Lower lobe of right lung (tissue), 2 donors: ENCODE measurements at regions not wholly inside any gene's neighbourhood (a gene's known extent, or its start where the extent isn't known, plus 50 kb on each side); places are given as distances from the start of the nearest gene placed in this dataset.

Experiments used
- ATAC-seq, 2 donors: fragments of 200-7000 bp; cut with Tn5 transposase; one replicate each; pipeline ENCODE4 v1.9.1; 2020 to 2022; ENCODE audit warnings: mild to moderate bottlenecking in 2 of 2, moderate library complexity in 2 of 2
- DNase-seq: peaks from one replicate; pipeline ENCODE4 v3.0.0-alpha.2; 2020
- H3K27ac ChIP-seq: fragments of 200-600 bp; one replicate; pipeline ENCODE4 v1.8.0; 2022
- H3K27me3 ChIP-seq: fragments of 200-600 bp; one replicate; pipeline ENCODE4 v1.8.0; 2022; ENCODE audit warnings: low read depth
- H3K36me3 ChIP-seq: fragments of 200-600 bp; one replicate; pipeline ENCODE4 v1.8.0; 2022; ENCODE audit warnings: mild to moderate bottlenecking
- H3K4me1 ChIP-seq: fragments of 200-600 bp; one replicate; pipeline ENCODE4 v1.8.0; 2022
- H3K4me3 ChIP-seq: fragments of 200-600 bp; one replicate; pipeline ENCODE4 v1.8.0; 2022; ENCODE audit warnings: mild to moderate bottlenecking
- H3K9me3 ChIP-seq: fragments of 200-600 bp; one replicate; pipeline ENCODE4 v1.8.0; 2022
- intact Hi-C: fragments of 100-400 bp; cut with DNase I; formaldehyde crosslinking; loops from one replicate; pipeline ENCODE4 v1.11.0; 2022
- TF ChIP-seq, protein P1 (sequence below): fragments of 200-600 bp; IDR thresholded peaks from one replicate; pipeline ENCODE4 v1.8.0; 2022; ENCODE audit warnings: antibody characterized with exemption, mild to moderate bottlenecking
- donor health status: DM: no; HTN: yes; CAD: no; lungs with severe emphysema.

DNA sequence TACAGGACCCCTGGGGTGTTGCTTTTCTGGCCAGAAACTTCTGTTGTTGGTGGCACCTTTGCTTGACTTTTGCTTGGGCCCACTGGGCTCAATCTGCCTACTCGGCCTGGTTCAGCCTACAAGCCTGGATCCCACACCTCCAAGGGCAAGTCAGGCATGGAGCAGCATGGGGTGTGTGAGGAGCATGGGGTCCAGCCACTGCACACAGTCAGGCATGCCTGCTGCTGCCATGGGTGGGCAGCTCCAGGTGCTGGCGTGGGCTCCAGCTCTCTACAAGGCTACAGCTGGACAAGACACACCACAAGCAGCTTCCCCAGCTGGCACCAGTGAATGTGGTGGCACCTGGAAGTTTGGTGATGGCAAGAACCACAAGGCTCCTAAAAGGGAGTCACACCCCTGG lies 1683.1 kb upstream of the ADGRL3 start:
- peak; percentile 21 for DNase-seq
- TF ChIP-seq, protein P1, sequence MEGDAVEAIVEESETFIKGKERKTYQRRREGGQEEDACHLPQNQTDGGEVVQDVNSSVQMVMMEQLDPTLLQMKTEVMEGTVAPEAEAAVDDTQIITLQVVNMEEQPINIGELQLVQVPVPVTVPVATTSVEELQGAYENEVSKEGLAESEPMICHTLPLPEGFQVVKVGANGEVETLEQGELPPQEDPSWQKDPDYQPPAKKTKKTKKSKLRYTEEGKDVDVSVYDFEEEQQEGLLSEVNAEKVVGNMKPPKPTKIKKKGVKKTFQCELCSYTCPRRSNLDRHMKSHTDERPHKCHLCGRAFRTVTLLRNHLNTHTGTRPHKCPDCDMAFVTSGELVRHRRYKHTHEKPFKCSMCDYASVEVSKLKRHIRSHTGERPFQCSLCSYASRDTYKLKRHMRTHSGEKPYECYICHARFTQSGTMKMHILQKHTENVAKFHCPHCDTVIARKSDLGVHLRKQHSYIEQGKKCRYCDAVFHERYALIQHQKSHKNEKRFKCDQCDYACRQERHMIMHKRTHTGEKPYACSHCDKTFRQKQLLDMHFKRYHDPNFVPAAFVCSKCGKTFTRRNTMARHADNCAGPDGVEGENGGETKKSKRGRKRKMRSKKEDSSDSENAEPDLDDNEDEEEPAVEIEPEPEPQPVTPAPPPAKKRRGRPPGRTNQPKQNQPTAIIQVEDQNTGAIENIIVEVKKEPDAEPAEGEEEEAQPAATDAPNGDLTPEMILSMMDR: no peak
- Histone ChIP-seq H3K9me3 (no peaks in the 10 kb centered on the region), H3K4me1 (no peaks in the 10 kb centered on the region), H3K27ac (no peak overlapping the region), H3K27me3 (no peaks in the 10 kb centered on the region), H3K4me3 (no peak overlapping the region), H3K36me3 (no peaks in the 10 kb centered on the region)
- intact Hi-C loops: no loop called here
- ATAC-seq: peak in 1 of 2 donors; percentile 32

- H3K36me3 ChIP-seq: no peaks in the 10 kb centered on the region
- TF ChIP-seq, protein P1: no peak
- H3K4me3 ChIP-seq: no peak overlapping the region
- no peaks in the 10 kb centered on the region for H3K27me3 ChIP-seq
- DNase-seq (peak; percentile 19), ATAC-seq (peak; percentile 29 to 43)
- intact Hi-C loops: no loop called here
- H3K9me3 ChIP-seq: no peaks in the 10 kb centered on the region
- H3K4me1 ChIP-seq: no peaks in the 10 kb centered on the region
- H3K27ac ChIP-seq: no peak overlapping the region
Measured at GRCh38 chr4:59518005-59518823, 1681.9 kb upstream of the ADGRL3 start.

DNA sequence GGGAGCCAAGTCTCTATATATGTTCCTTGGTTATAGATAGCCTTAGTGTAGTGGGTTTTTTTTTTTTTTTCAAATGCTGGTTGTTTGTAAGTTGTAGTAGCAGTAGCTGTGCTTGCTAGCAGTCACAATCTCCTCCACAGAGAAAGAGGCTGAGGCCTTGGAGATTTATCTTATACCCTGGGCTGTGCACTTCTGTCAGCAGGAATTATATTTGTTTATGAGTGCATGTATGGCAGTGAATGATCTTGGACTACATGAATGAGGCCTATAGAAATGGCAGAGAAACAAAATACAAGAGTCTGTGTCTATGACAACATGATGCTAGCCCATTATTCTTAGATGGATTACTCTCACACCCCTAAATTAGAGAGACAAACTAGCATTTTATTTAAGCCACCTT lies 1674.2 kb upstream of the ADGRL3 start:
- no peaks in the 10 kb centered on the region for H3K9me3 ChIP-seq
- no peak overlapping the region for H3K4me3 ChIP-seq
- H3K27me3 ChIP-seq: no peaks in the 10 kb centered on the region
- H3K36me3 ChIP-seq: no peaks in the 10 kb centered on the region
- no peak for DNase-seq
- TF ChIP-seq, protein P1: no peak
- no peak overlapping the region for H3K27ac ChIP-seq
- H3K4me1 ChIP-seq: no peaks in the 10 kb centered on the region
- no peak for ATAC-seq
- intact Hi-C loops: no loop called here

DNA sequence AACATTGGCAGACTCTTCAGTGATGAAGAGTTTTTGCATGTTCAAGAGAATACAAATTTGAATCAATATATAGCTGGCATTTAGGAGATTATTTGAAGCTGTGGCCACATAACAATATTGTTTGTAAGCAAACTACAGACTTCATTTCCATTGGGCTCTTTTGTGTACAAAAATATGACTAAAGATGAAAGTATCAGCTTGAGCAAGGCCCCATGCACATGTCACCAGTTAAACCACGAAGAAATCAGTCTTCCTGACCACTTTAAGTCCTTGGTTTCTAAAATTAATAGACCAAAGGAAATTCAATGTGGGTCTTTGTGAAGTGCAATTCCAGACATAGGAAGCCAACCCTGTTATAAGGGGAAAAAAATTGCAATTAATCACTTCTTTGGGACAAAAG lies 1664.6 kb upstream of the ADGRL3 start:
- Histone ChIP-seq H3K36me3 (no peaks in the 10 kb centered on the region), H3K4me1 (no peaks in the 10 kb centered on the region), H3K27me3 (no peaks in the 10 kb centered on the region), H3K27ac (no peak overlapping the region), H3K9me3 (no peaks in the 10 kb centered on the region), H3K4me3 (no peak overlapping the region)
- intact Hi-C loops: no loop called here
- DNase-seq (no peak), ATAC-seq (no peak)
- TF ChIP-seq, protein P1: no peak

- DNase-seq (no peak), ATAC-seq (no peak)
- Histone ChIP-seq H3K4me1 (no peaks in the 10 kb centered on the region), H3K9me3 (no peaks in the 10 kb centered on the region), H3K27me3 (no peaks in the 10 kb centered on the region), H3K36me3 (no peaks in the 10 kb centered on the region), H3K4me3 (no peak overlapping the region), H3K27ac (no peak overlapping the region)
- intact Hi-C loops: no loop called here
- TF ChIP-seq, protein P1: no peak
Measured at GRCh38 chr4:59536428-59536827, 1663.7 kb upstream of the ADGRL3 start.
